ENCODE measurements at regions not wholly inside any gene's neighbourhood (a gene's known extent, or its start where the extent isn't known, plus 50 kb on each side); places are given as distances from the start of the nearest gene placed in this dataset.

DNA sequence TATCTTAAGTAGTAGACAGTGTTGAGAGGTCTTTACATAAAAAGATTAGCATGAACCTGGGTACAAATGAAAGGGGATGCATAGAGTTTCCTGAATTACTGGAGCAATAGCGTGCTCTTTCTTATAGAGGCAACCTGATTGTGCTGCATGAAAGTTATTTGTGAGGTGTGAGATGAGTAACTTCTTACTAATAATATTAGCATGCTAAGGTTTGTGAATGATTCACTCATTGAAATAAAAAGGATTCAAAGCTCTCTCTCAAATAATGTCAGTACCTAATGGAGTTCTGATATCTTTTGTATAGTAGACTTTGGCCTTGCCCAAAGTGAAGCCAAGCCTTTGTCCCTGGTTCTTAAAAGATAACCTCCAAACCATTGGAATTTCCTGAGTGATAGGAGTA is 131.0 kb upstream of the CXXC4 start:
- DNase-seq (ENCODE audit: low read depth, low spot score) (no peak), FAIRE-seq (no peak)
- ChIA-PET POLR2A (no interaction called here), CTCF (no interaction called here)
- no peak overlapping the region for H3K27ac ChIP-seq (ENCODE audit: insufficient read depth, low read depth, low read length)
- TF ChIP-seq FOS (IDR thresholded peaks at IDR 0.05; ENCODE audit: borderline replicate concordance, insufficient read depth, low read length) = no peak
- H3K79me2 ChIP-seq (ENCODE audit: control insufficient read depth, insufficient read depth, low read length) = no peaks in the 10 kb centered on the region
- no peak overlapping the region for H2AFZ ChIP-seq (ENCODE audit: low read depth, low read length)
- no peaks in the 10 kb centered on the region for H3K4me1 ChIP-seq (ENCODE audit: control insufficient read depth, extremely low read depth, insufficient read depth, low read length)
- H3K9me1 ChIP-seq (replicated peaks; ENCODE audit: control insufficient read depth, extremely low read depth, insufficient read depth, low read length) = no peaks in the 10 kb centered on the region
- H3K4me3 ChIP-seq (replicated peaks in 1 of 3; ENCODE audit: insufficient read depth in 1 of 3, low read depth in 1 of 3, low read length in 3 of 3) = no peak overlapping the region
- no peaks in the 10 kb centered on the region for H3K36me3 ChIP-seq (ENCODE audit: control insufficient read depth in 2 of 2, extremely low read depth in 1 of 2, insufficient read depth in 2 of 2, low read length in 2 of 2)
- H3K4me2 ChIP-seq (ENCODE audit: insufficient read depth, low read length) = no peak overlapping the region
- H3K9me3 ChIP-seq (replicated peaks; ENCODE audit: control insufficient read depth, insufficient read depth, low read length) = peaks cover 1% of the 10 kb centered on the region
- dilution Hi-C loops (cut with MboI; ENCODE audit: extremely low pct_ligation_motif_present, low sequenced_read_pairs) = no loop called here
- BruUV-seq (replicated peaks) = no TSS peak
- intact Hi-C loops (cut with micrococcal nuclease) = no loop called here
- no peaks in the 10 kb centered on the region for H4K20me1 ChIP-seq (replicated peaks; ENCODE audit: control insufficient read depth, extremely low read depth, insufficient read depth, low read length)
- no peaks in the 10 kb centered on the region for H3K27me3 ChIP-seq (ENCODE audit: control insufficient read depth in 2 of 2, insufficient read depth in 2 of 2, low read length in 2 of 2)
- H3K9ac ChIP-seq (replicated peaks; ENCODE audit: extremely low read depth, insufficient read depth, low read length) = no peak overlapping the region

GRCh38 chr4:104629601-104630000 is 134.9 kb upstream of the CXXC4 start:
- Histone ChIP-seq H3K36me3 (ENCODE audit: control insufficient read depth in 2 of 2, extremely low read depth in 1 of 2, insufficient read depth in 2 of 2, low read length in 2 of 2) (no peaks in the 10 kb centered on the region), H3K27me3 (ENCODE audit: control insufficient read depth in 2 of 2, insufficient read depth in 2 of 2, low read length in 2 of 2) (no peaks in the 10 kb centered on the region), H3K9ac (replicated peaks; ENCODE audit: extremely low read depth, insufficient read depth, low read length) (no peak overlapping the region), H3K9me3 (replicated peaks; ENCODE audit: control insufficient read depth, insufficient read depth, low read length) (peaks cover 1% of the 10 kb centered on the region), H3K4me2 (ENCODE audit: insufficient read depth, low read length) (no peak overlapping the region), H3K4me1 (ENCODE audit: control insufficient read depth, extremely low read depth, insufficient read depth, low read length) (no peaks in the 10 kb centered on the region), H3K9me1 (replicated peaks; ENCODE audit: control insufficient read depth, extremely low read depth, insufficient read depth, low read length) (no peaks in the 10 kb centered on the region), H4K20me1 (replicated peaks; ENCODE audit: control insufficient read depth, extremely low read depth, insufficient read depth, low read length) (no peaks in the 10 kb centered on the region), H3K27ac (ENCODE audit: insufficient read depth, low read depth, low read length) (no peak overlapping the region), H3K79me2 (ENCODE audit: control insufficient read depth, insufficient read depth, low read length) (no peaks in the 10 kb centered on the region), H2AFZ (ENCODE audit: low read depth, low read length) (no peak overlapping the region), H3K4me3 (replicated peaks in 1 of 3; ENCODE audit: insufficient read depth in 1 of 3, low read depth in 1 of 3, low read length in 3 of 3) (no peak overlapping the region)
- CTCF ChIA-PET = no interaction called here
- intact Hi-C loops (cut with micrococcal nuclease) = no loop called here
- dilution Hi-C loops (cut with MboI; ENCODE audit: extremely low pct_ligation_motif_present, low sequenced_read_pairs) = no loop called here
- FAIRE-seq (no peak), DNase-seq (ENCODE audit: low read depth, low spot score) (no peak)
- TF ChIP-seq MAX (IDR thresholded peaks at IDR 0.05; ENCODE audit: insufficient read depth, insufficient read length) = no peak
- no peak for TF ChIP-seq EZH2 (IDR thresholded peaks at IDR 0.05; ENCODE audit: borderline replicate concordance, low read depth, low read length, severe bottlenecking)
- TF ChIP-seq, protein P1, sequence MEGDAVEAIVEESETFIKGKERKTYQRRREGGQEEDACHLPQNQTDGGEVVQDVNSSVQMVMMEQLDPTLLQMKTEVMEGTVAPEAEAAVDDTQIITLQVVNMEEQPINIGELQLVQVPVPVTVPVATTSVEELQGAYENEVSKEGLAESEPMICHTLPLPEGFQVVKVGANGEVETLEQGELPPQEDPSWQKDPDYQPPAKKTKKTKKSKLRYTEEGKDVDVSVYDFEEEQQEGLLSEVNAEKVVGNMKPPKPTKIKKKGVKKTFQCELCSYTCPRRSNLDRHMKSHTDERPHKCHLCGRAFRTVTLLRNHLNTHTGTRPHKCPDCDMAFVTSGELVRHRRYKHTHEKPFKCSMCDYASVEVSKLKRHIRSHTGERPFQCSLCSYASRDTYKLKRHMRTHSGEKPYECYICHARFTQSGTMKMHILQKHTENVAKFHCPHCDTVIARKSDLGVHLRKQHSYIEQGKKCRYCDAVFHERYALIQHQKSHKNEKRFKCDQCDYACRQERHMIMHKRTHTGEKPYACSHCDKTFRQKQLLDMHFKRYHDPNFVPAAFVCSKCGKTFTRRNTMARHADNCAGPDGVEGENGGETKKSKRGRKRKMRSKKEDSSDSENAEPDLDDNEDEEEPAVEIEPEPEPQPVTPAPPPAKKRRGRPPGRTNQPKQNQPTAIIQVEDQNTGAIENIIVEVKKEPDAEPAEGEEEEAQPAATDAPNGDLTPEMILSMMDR (IDR thresholded peaks at IDR 0.05; ENCODE audit: extremely low read depth in 1 of 2, insufficient read depth in 1 of 2, low read depth in 1 of 2, low read length in 2 of 2) = no peak
- TF ChIP-seq POLR2AphosphoS5 (IDR thresholded peaks at IDR 0.05; ENCODE audit: insufficient read depth, low read depth, low read length) = no peak
- no peak for TF ChIP-seq GATA2 (IDR thresholded peaks at IDR 0.05; ENCODE audit: insufficient read depth, insufficient read length, low read depth, low read length)
- no peak for TF ChIP-seq MYC (IDR thresholded peaks at IDR 0.05; ENCODE audit: low read depth, low read length)
- no peak for TF ChIP-seq FOS (IDR thresholded peaks at IDR 0.05; ENCODE audit: borderline replicate concordance, insufficient read depth, low read length)
- no TSS peak for BruUV-seq (replicated peaks)
- POLR2A ChIA-PET = no interaction called here

All from endothelial cell of umbilical vein (primary cell).